Vagina (tissue), 2 donors: ENCODE measurements at regions not wholly inside any gene's neighbourhood (a gene's known extent, or its start where the extent isn't known, plus 50 kb on each side); places are given as distances from the start of the nearest gene placed in this dataset.

Experiments
- POLR2A ChIP-seq, 2 donors: fragments of 450-650 bp; IDR thresholded peaks; one replicate each; pipeline ENCODE4 v1.6.1; 2017; ENCODE audit warnings: antibody characterized with exemption in 2 of 2, mild to moderate bottlenecking in 2 of 2, moderate library complexity in 2 of 2
- POLR2AphosphoS5 ChIP-seq, 2 donors: sonication (generic); formaldehyde crosslinking; IDR thresholded peaks; one replicate each; pipeline ENCODE4 v1.9.0; 2017; ENCODE audit warnings: antibody characterized with exemption in 2 of 2, mild to moderate bottlenecking in 2 of 2, low read depth in 1 of 2; ENCODE audit not compliant: insufficient read depth in 1 of 2
- TF ChIP-seq, protein P1 (sequence below), 3 experiments: fragments of 450-650 bp in 2 of 3; fragments of 200-600 bp in 1 of 3; sonication (generic) in 1 of 3; IDR thresholded peaks; one replicate each; pipeline ENCODE4 v1.5.1; 2017 to 2019; ENCODE audit warnings: antibody characterized with exemption in 3 of 3, mild to moderate bottlenecking in 2 of 3, moderate library complexity in 2 of 3

GRCh38 chr14:26851793-26852192 is 254.0 kb upstream of the NOVA1 start:
- TF ChIP-seq POLR2AphosphoS5 (IDR thresholded peaks at IDR 0.05; ENCODE audit: insufficient read depth in 1 of 2, low read depth in 1 of 2) (no peak), POLR2A (IDR thresholded peaks at IDR 0.05) (no peak)
- TF ChIP-seq, protein P1, sequence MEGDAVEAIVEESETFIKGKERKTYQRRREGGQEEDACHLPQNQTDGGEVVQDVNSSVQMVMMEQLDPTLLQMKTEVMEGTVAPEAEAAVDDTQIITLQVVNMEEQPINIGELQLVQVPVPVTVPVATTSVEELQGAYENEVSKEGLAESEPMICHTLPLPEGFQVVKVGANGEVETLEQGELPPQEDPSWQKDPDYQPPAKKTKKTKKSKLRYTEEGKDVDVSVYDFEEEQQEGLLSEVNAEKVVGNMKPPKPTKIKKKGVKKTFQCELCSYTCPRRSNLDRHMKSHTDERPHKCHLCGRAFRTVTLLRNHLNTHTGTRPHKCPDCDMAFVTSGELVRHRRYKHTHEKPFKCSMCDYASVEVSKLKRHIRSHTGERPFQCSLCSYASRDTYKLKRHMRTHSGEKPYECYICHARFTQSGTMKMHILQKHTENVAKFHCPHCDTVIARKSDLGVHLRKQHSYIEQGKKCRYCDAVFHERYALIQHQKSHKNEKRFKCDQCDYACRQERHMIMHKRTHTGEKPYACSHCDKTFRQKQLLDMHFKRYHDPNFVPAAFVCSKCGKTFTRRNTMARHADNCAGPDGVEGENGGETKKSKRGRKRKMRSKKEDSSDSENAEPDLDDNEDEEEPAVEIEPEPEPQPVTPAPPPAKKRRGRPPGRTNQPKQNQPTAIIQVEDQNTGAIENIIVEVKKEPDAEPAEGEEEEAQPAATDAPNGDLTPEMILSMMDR (IDR thresholded peaks at IDR 0.05): no peak
